ENCODE measurements at regions not wholly inside any gene's neighbourhood (a gene's known extent, or its start where the extent isn't known, plus 50 kb on each side); places are given as distances from the start of the nearest gene placed in this dataset.
"Not testable (repeated sequence)": the region's sequence is repeated elsewhere in the genome, so short reads cannot be mapped to it uniquely, and the experiment has no call there.

- no peaks in the 10 kb centered on the region for H4K20me1 ChIP-seq (ENCODE audit: low read depth, low read length)
- no peaks in the 10 kb centered on the region for H3K9me3 ChIP-seq (ENCODE audit: insufficient read depth, low read length)
- no peak overlapping the region for H2AFZ ChIP-seq (ENCODE audit: low read depth, low read length, severe bottlenecking)
- no peak overlapping the region for H3K27ac ChIP-seq (ENCODE audit: low read depth, low read length)
- H3K4me3 ChIP-seq (ENCODE audit: insufficient read depth, low read length, poor library complexity, severe bottlenecking), result no peak overlapping the region
- H3K79me2 ChIP-seq (ENCODE audit: insufficient read depth, low read length), result no peaks in the 10 kb centered on the region
- H3K36me3 ChIP-seq (ENCODE audit: low read length), result no peaks in the 10 kb centered on the region
- no peaks in the 10 kb centered on the region for H3K27me3 ChIP-seq (ENCODE audit: low read length)
- H3K9ac ChIP-seq (ENCODE audit: low read length), result no peak overlapping the region
- no peaks in the 10 kb centered on the region for H3K9me2 ChIP-seq (replicated peaks; ENCODE audit: insufficient read depth, low read length)
- TF ChIP-seq EZH2phosphoT487 (conservative IDR thresholded peaks at IDR 0.05; ENCODE audit: low read length) (no peak), CTCF (IDR thresholded peaks at IDR 0.05; ENCODE audit: insufficient read depth, low read length, poor library complexity, severe bottlenecking) (no peak)
- H3F3A ChIP-seq (ENCODE audit: insufficient read depth), result no peaks in the 10 kb centered on the region
- no peak overlapping the region for H3K4me2 ChIP-seq (ENCODE audit: low read depth, low read length, poor library complexity, severe bottlenecking)
Measured at GRCh38 chrX:114201622-114202021, 382.3 kb upstream of the HTR2C start.

GRCh38 chrX:114181195-114181594 lies 402.7 kb upstream of the HTR2C start:
- TF ChIP-seq EZH2phosphoT487 (conservative IDR thresholded peaks at IDR 0.05; ENCODE audit: low read length) (no peak), CTCF (IDR thresholded peaks at IDR 0.05; ENCODE audit: insufficient read depth, low read length, poor library complexity, severe bottlenecking) (no peak)
- H3K27me3 ChIP-seq (ENCODE audit: low read length), result no peaks in the 10 kb centered on the region
- no peaks in the 10 kb centered on the region for H3K9me3 ChIP-seq (ENCODE audit: insufficient read depth, low read length)

GRCh38 chrX:114178126-114178525 lies 405.8 kb upstream of the HTR2C start:
- H3F3A ChIP-seq (ENCODE audit: insufficient read depth), result no peaks in the 10 kb centered on the region
- H3K79me2 ChIP-seq (ENCODE audit: insufficient read depth, low read length), result no peaks in the 10 kb centered on the region
- no peak overlapping the region for H3K4me2 ChIP-seq (ENCODE audit: low read depth, low read length, poor library complexity, severe bottlenecking)
- H2AFZ ChIP-seq (ENCODE audit: low read depth, low read length, severe bottlenecking), result no peak overlapping the region
- H3K9me2 ChIP-seq (replicated peaks; ENCODE audit: insufficient read depth, low read length), result no peaks in the 10 kb centered on the region
- no peaks in the 10 kb centered on the region for H3K27me3 ChIP-seq (ENCODE audit: low read length)
- H3K36me3 ChIP-seq (ENCODE audit: low read length), result no peaks in the 10 kb centered on the region
- no peak overlapping the region for H3K4me3 ChIP-seq (ENCODE audit: insufficient read depth, low read length, poor library complexity, severe bottlenecking)
- no peaks in the 10 kb centered on the region for H4K20me1 ChIP-seq (ENCODE audit: low read depth, low read length)
- no peak overlapping the region for H3K27ac ChIP-seq (ENCODE audit: low read depth, low read length)
- TF ChIP-seq EZH2phosphoT487 (conservative IDR thresholded peaks at IDR 0.05; ENCODE audit: low read length), result no peak
- TF ChIP-seq CTCF (IDR thresholded peaks at IDR 0.05; ENCODE audit: insufficient read depth, low read length, poor library complexity, severe bottlenecking), result no peak
- H3K9ac ChIP-seq (ENCODE audit: low read length), result no peak overlapping the region
- no peaks in the 10 kb centered on the region for H3K9me3 ChIP-seq (ENCODE audit: insufficient read depth, low read length)

More at GRCh38 chrX:114181195-114181594, 402.7 kb upstream of the HTR2C start:
- Histone ChIP-seq H3F3A (ENCODE audit: insufficient read depth) (no peaks in the 10 kb centered on the region), H3K27ac (ENCODE audit: low read depth, low read length) (no peak overlapping the region), H3K4me3 (ENCODE audit: insufficient read depth, low read length, poor library complexity, severe bottlenecking) (no peak overlapping the region), H3K79me2 (ENCODE audit: insufficient read depth, low read length) (no peaks in the 10 kb centered on the region), H3K9me2 (replicated peaks; ENCODE audit: insufficient read depth, low read length) (no peaks in the 10 kb centered on the region), H3K4me2 (ENCODE audit: low read depth, low read length, poor library complexity, severe bottlenecking) (no peak overlapping the region), H2AFZ (ENCODE audit: low read depth, low read length, severe bottlenecking) (no peak overlapping the region), H3K36me3 (ENCODE audit: low read length) (no peaks in the 10 kb centered on the region), H3K9ac (ENCODE audit: low read length) (no peak overlapping the region), H4K20me1 (ENCODE audit: low read depth, low read length) (no peaks in the 10 kb centered on the region)

- not testable (repeated sequence) for H3K4me3 ChIP-seq (ENCODE audit: insufficient read depth, low read length, poor library complexity, severe bottlenecking); H4K20me1 ChIP-seq (ENCODE audit: low read depth, low read length); H3K27me3 ChIP-seq (ENCODE audit: low read length); H3K4me2 ChIP-seq (ENCODE audit: low read depth, low read length, poor library complexity, severe bottlenecking); H3K36me3 ChIP-seq (ENCODE audit: low read length); H2AFZ ChIP-seq (ENCODE audit: low read depth, low read length, severe bottlenecking); H3K9ac ChIP-seq (ENCODE audit: low read length); H3F3A ChIP-seq (ENCODE audit: insufficient read depth); H3K79me2 ChIP-seq (ENCODE audit: insufficient read depth, low read length); H3K27ac ChIP-seq (ENCODE audit: low read depth, low read length); H3K9me2 ChIP-seq (replicated peaks; ENCODE audit: insufficient read depth, low read length); H3K9me3 ChIP-seq (ENCODE audit: insufficient read depth, low read length)
Measured at GRCh38 chrX:114167276-114167675, 416.6 kb upstream of the HTR2C start.
